IMR-90 (cell line): ENCODE measurements at regions not wholly inside any gene's neighbourhood (a gene's known extent, or its start where the extent isn't known, plus 50 kb on each side); places are given as distances from the start of the nearest gene placed in this dataset.

Experiments used
- ATAC-seq: fragments of 200-7000 bp; cut with Tn5 transposase; 2 replicates; pipeline ENCODE4 v1.9.1; 2020; ENCODE audit warnings: low read depth, mild to moderate bottlenecking, moderate library complexity
- BruUV-seq: library from RNA; stranded (reverse); fragments of 400-500 nt; replicated peaks from 2 replicates; lab custom pipeline; 2021; lab: Mats Ljungman, UMichigan
- CTCF ChIA-PET: fragments of 300-600 bp; formaldehyde crosslinking; extraction: SDS; loops from one replicate; lab custom pipeline; 2021; ENCODE audit warnings: antibody characterized with exemption; lab: Yijun Ruan, JAX
- POLR2A ChIA-PET: fragments of 300-600 bp; sonication (Branson Sonifier 250); formaldehyde crosslinking; loops from one replicate; lab custom pipeline; 2022; ENCODE audit warnings: antibody characterized with exemption; ENCODE audit not compliant: unreplicated experiment; lab: Charles Lee
- DNase-seq: peaks from one replicate; pipeline ENCODE4 v3.0.0; 2013
- H2AFZ ChIP-seq: replicated peaks from 2 replicates; pipeline ENCODE3; 2013; ENCODE audit warnings: low read length, mild to moderate bottlenecking; ENCODE audit not compliant: poor library complexity
- H2AK5ac ChIP-seq: 2 replicates; pipeline ENCODE4 v1.6.1; 2013; ENCODE audit warnings: low read depth, low read length, inconsistent platforms
- H2AK9ac ChIP-seq: replicated peaks from 2 replicates; pipeline ENCODE3; 2013; ENCODE audit warnings: mild to moderate bottlenecking, low read depth, low read length, moderate library complexity; ENCODE audit not compliant: poor library complexity
- H2BK120ac ChIP-seq: 2 replicates; pipeline ENCODE4 v1.6.1; 2013; ENCODE audit warnings: low read depth, low read length, inconsistent platforms
- H2BK15ac ChIP-seq: 3 replicates; pipeline ENCODE4 v1.6.1; 2013; ENCODE audit warnings: low read depth, low read length, inconsistent platforms
- H2BK20ac ChIP-seq: 2 replicates; pipeline ENCODE4 v1.6.1; 2013; ENCODE audit warnings: low read depth, mild to moderate bottlenecking, inconsistent platforms, low read length, moderate library complexity
- H2BK5ac ChIP-seq: 2 replicates; pipeline ENCODE4 v1.6.1; 2013; ENCODE audit warnings: mild to moderate bottlenecking, low read depth, low read length, inconsistent platforms; ENCODE audit not compliant: poor library complexity, severe bottlenecking
- H3K14ac ChIP-seq: replicated peaks from 2 replicates; pipeline ENCODE4 v1.6.1; 2013; ENCODE audit warnings: low read depth, low read length, inconsistent platforms
- H3K18ac ChIP-seq: 2 replicates; pipeline ENCODE4 v1.6.1; 2013; ENCODE audit warnings: low read depth, low read length, control low read depth
- H3K23ac ChIP-seq: 2 replicates; pipeline ENCODE4 v1.6.1; 2013; ENCODE audit warnings: low read depth, low read length, inconsistent platforms
- H3K27ac ChIP-seq: 2 replicates; pipeline ENCODE4 v1.5.1; 2013; ENCODE audit warnings: mild to moderate bottlenecking, control low read depth, low read length; ENCODE audit not compliant: insufficient read depth
- H3K27me3 ChIP-seq: 2 replicates; pipeline ENCODE4 v1.6.1; 2013; ENCODE audit warnings: low read length; ENCODE audit not compliant: control insufficient read depth, insufficient read depth
- H3K36me3 ChIP-seq: 2 replicates; pipeline ENCODE4 v1.6.1; 2013; ENCODE audit warnings: low read length, mixed read lengths; ENCODE audit not compliant: control insufficient read depth, insufficient read depth
- H3K4ac ChIP-seq: 2 replicates; pipeline ENCODE4 v1.6.1; 2013; ENCODE audit warnings: low read depth, low read length, inconsistent platforms
- H3K4me1 ChIP-seq: 2 replicates; pipeline ENCODE4 v1.6.1; 2013; ENCODE audit warnings: low read length, mixed read lengths; ENCODE audit not compliant: control insufficient read depth, insufficient read depth
- H3K4me2 ChIP-seq: 2 replicates; pipeline ENCODE4 v1.6.1; 2013; ENCODE audit warnings: low read depth, mild to moderate bottlenecking, control low read depth, low read length, moderate library complexity
- H3K4me3 ChIP-seq: 2 replicates; pipeline ENCODE4 v1.5.1; 2013; ENCODE audit warnings: low read depth, mild to moderate bottlenecking, control low read depth, low read length, moderate library complexity; ENCODE audit not compliant: insufficient read depth
- H3K56ac ChIP-seq: 2 replicates; pipeline ENCODE4 v1.6.1; 2013; ENCODE audit warnings: low read length, inconsistent platforms; ENCODE audit not compliant: insufficient read depth; ENCODE audit errors: extremely low read depth
- H3K79me1 ChIP-seq, 2 experiments: 2 replicates each; pipeline ENCODE4 v1.6.1; 2013; ENCODE audit warnings: low read length in 2 of 2, inconsistent platforms in 1 of 2, low read depth in 1 of 2
- H3K9ac ChIP-seq: 2 replicates; pipeline ENCODE4 v1.6.1; 2013; ENCODE audit warnings: low read depth, low read length, control low read depth
- H3K9me1 ChIP-seq: 2 replicates; pipeline ENCODE4 v1.6.1; 2013; ENCODE audit warnings: low read length, inconsistent platforms; ENCODE audit not compliant: insufficient read depth
- H3K9me3 ChIP-seq: 2 replicates; pipeline ENCODE4 v1.6.1; 2013; ENCODE audit warnings: low read length; ENCODE audit not compliant: control insufficient read depth, insufficient read depth
- H4K20me1 ChIP-seq: 2 replicates; pipeline ENCODE4 v1.6.1; 2013; ENCODE audit warnings: low read length, inconsistent platforms; ENCODE audit not compliant: insufficient read depth
- H4K5ac ChIP-seq: 2 replicates; pipeline ENCODE4 v1.6.1; 2013; ENCODE audit warnings: mild to moderate bottlenecking, low read depth, low read length, control low read depth
- H4K8ac ChIP-seq, 2 experiments: 2 replicates each; pipeline ENCODE4 v1.6.1; 2013; ENCODE audit warnings: low read depth in 2 of 2, low read length in 2 of 2, control low read depth in 1 of 2, inconsistent platforms in 1 of 2
- H4K91ac ChIP-seq: 2 replicates; pipeline ENCODE4 v1.6.1; 2013; ENCODE audit warnings: low read depth, low read length, inconsistent platforms; ENCODE audit not compliant: insufficient read depth
- CEBPB ChIP-seq: IDR thresholded peaks from 2 replicates; pipeline ENCODE4 v1.6.1; 2012; ENCODE audit warnings: low read depth, low read length, improper control_type of control experiment
- CHD1 ChIP-seq: IDR thresholded peaks from 2 replicates; pipeline ENCODE4 v1.6.1; 2012; ENCODE audit warnings: low read depth, low read length, improper control_type of control experiment
- FOS ChIP-seq: fragments of 150-350 bp; IDR thresholded peaks from 2 replicates; pipeline ENCODE4 v1.6.1; 2016; ENCODE audit warnings: low read depth, low read length
- MAFK ChIP-seq: IDR thresholded peaks from 2 replicates; pipeline ENCODE4 v1.6.1; 2012; ENCODE audit warnings: low read depth, low read length, improper control_type of control experiment
- MAZ ChIP-seq: IDR thresholded peaks from 2 replicates; pipeline ENCODE4 v1.6.1; 2012; ENCODE audit warnings: low read depth, mild to moderate bottlenecking, low read length, improper control_type of control experiment, moderate library complexity, borderline replicate concordance
- MXI1 ChIP-seq: IDR thresholded peaks from 2 replicates; pipeline ENCODE4 v1.6.1; 2012; ENCODE audit warnings: low read depth, mild to moderate bottlenecking, low read length, moderate library complexity, borderline replicate concordance
- POLR2A ChIP-seq: IDR thresholded peaks from 2 replicates; pipeline ENCODE4 v1.6.1; 2012; ENCODE audit warnings: mild to moderate bottlenecking, low read depth, low read length
- RAD21 ChIP-seq: IDR thresholded peaks from 2 replicates; pipeline ENCODE4 v1.6.1; 2012; ENCODE audit warnings: low read length, improper control_type of control experiment
- RCOR1 ChIP-seq: IDR thresholded peaks from 2 replicates; pipeline ENCODE4 v1.6.1; 2012; ENCODE audit warnings: mild to moderate bottlenecking, low read length, improper control_type of control experiment; ENCODE audit not compliant: insufficient replicate concordance
- RFX5 ChIP-seq: IDR thresholded peaks from 2 replicates; pipeline ENCODE4 v1.8.0; 2012; ENCODE audit warnings: low read depth, mild to moderate bottlenecking, low read length, moderate library complexity
- SMC3 ChIP-seq: fragments of 150-350 bp; IDR thresholded peaks from 2 replicates; pipeline ENCODE4 v1.6.1; 2016; ENCODE audit warnings: low read depth, mild to moderate bottlenecking, antibody characterized with exemption, low read length, moderate library complexity
- WGBS, 2 experiments: methylation state at CpG; one replicate each; pipeline versions ENCODE4 v1.1.5 to v1.1.7; 2013; ENCODE audit warnings: missing lambda C conversion rate in 2 of 2; ENCODE audit not compliant: insufficient read length in 1 of 2; ENCODE audit errors: extremely low coverage in 2 of 2; 5-methylcytosine and 5-hydroxymethylcytosine counted together
- dilution Hi-C: fragments of 300-500 bp; cut with HindIII; formaldehyde crosslinking; loops from one replicate; pipeline ENCODE4 v1.14.3; 2018; ENCODE audit warnings: low sequenced_read_pairs; ENCODE audit not compliant: unreplicated experiment
- in situ Hi-C: fragments of 300-500 bp; cut with MboI; formaldehyde crosslinking; loops from 3 replicates; pipeline ENCODE4 v1.14.3; 2019; ENCODE audit warnings: low sequenced_read_pairs, inconsistent platforms, mixed read lengths
- intact Hi-C: fragments of 100-400 bp; cut with micrococcal nuclease; formaldehyde crosslinking; loops from 2 replicates; pipeline ENCODE4 v1.10.0; 2022
- TF ChIP-seq, protein P1 (sequence below): fragments of 150-350 bp; IDR thresholded peaks from 2 replicates; pipeline ENCODE4 v1.6.1; 2017; ENCODE audit warnings: mild to moderate bottlenecking, antibody characterized with exemption, low read length, low read depth
- TF ChIP-seq, protein P2 (sequence below): fragments of 150-350 bp; IDR thresholded peaks from 2 replicates; pipeline ENCODE4 v1.6.1; 2016; ENCODE audit warnings: low read depth, mild to moderate bottlenecking, low read length, moderate library complexity, borderline replicate concordance
- TF ChIP-seq, protein P3 (sequence below): conservative IDR thresholded peaks from 2 replicates; pipeline ENCODE4 v1.5.1; 2012; ENCODE audit warnings: mild to moderate bottlenecking, low read depth, low read length, improper control_type of control experiment

GRCh38 chr7:17687361-17687760 lies 252.9 kb downstream of the SNX13 start:
- Histone ChIP-seq H2AK5ac (no peak overlapping the region), H4K5ac (no peak overlapping the region), H2BK15ac (no peak overlapping the region), H3K4me1 (peaks cover 3% of the 10 kb centered on the region), H3K14ac (no peak overlapping the region), H3K27ac (no peak overlapping the region), H2BK120ac (no peak overlapping the region), H3K18ac (no peak overlapping the region), H3K4ac (no peak overlapping the region), H3K9me1 (no peaks in the 10 kb centered on the region), H2AFZ (no peak overlapping the region), H2AK9ac (no peak overlapping the region), H2BK5ac (no peak overlapping the region), H3K79me1 (no peaks in the 10 kb centered on the region), H3K27me3 (no peaks in the 10 kb centered on the region), H3K56ac (no peak overlapping the region), H3K9ac (no peak overlapping the region), H3K4me2 (no peak overlapping the region), H3K23ac (no peak overlapping the region), H4K91ac (no peak overlapping the region), H3K9me3 (no peaks in the 10 kb centered on the region), H2BK20ac (no peak overlapping the region), H4K8ac (no peak overlapping the region), H3K36me3 (no peaks in the 10 kb centered on the region), H4K20me1 (no peaks in the 10 kb centered on the region), H3K4me3 (no peak overlapping the region)
- no peak for TF ChIP-seq MAFK
- no peak for TF ChIP-seq CEBPB
- TF ChIP-seq POLR2A, result no peak
- TF ChIP-seq SMC3, result no peak
- TF ChIP-seq, protein P1, sequence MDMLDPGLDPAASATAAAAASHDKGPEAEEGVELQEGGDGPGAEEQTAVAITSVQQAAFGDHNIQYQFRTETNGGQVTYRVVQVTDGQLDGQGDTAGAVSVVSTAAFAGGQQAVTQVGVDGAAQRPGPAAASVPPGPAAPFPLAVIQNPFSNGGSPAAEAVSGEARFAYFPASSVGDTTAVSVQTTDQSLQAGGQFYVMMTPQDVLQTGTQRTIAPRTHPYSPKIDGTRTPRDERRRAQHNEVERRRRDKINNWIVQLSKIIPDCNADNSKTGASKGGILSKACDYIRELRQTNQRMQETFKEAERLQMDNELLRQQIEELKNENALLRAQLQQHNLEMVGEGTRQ, result no peak
- TF ChIP-seq RAD21, result no peak
- TF ChIP-seq FOS, result no peak
- TF ChIP-seq MXI1, result no peak
- TF ChIP-seq MAZ, result no peak
- TF ChIP-seq, protein P2, sequence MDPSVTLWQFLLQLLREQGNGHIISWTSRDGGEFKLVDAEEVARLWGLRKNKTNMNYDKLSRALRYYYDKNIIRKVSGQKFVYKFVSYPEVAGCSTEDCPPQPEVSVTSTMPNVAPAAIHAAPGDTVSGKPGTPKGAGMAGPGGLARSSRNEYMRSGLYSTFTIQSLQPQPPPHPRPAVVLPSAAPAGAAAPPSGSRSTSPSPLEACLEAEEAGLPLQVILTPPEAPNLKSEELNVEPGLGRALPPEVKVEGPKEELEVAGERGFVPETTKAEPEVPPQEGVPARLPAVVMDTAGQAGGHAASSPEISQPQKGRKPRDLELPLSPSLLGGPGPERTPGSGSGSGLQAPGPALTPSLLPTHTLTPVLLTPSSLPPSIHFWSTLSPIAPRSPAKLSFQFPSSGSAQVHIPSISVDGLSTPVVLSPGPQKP, result no peak
- TF ChIP-seq RCOR1, result no peak
- no peak for TF ChIP-seq RFX5
- TF ChIP-seq, protein P3, sequence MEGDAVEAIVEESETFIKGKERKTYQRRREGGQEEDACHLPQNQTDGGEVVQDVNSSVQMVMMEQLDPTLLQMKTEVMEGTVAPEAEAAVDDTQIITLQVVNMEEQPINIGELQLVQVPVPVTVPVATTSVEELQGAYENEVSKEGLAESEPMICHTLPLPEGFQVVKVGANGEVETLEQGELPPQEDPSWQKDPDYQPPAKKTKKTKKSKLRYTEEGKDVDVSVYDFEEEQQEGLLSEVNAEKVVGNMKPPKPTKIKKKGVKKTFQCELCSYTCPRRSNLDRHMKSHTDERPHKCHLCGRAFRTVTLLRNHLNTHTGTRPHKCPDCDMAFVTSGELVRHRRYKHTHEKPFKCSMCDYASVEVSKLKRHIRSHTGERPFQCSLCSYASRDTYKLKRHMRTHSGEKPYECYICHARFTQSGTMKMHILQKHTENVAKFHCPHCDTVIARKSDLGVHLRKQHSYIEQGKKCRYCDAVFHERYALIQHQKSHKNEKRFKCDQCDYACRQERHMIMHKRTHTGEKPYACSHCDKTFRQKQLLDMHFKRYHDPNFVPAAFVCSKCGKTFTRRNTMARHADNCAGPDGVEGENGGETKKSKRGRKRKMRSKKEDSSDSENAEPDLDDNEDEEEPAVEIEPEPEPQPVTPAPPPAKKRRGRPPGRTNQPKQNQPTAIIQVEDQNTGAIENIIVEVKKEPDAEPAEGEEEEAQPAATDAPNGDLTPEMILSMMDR, result no peak
- no peak for TF ChIP-seq CHD1
- POLR2A ChIA-PET, result no interaction called here
- ATAC-seq (no peak), DNase-seq (no peak)
- CTCF ChIA-PET, result no interaction called here
- no TSS peak for BruUV-seq
- in situ Hi-C loops, result loop anchor here (10.0 to 25.0 kb wide), 2 partner anchors 647 to 875 kb away; no protein-coding TSS in a partner anchor
- no CpG with 5 or more reads among the region's 2 CpGs for WGBS, 2 experiments
- dilution Hi-C loops, result no loop called here
- intact Hi-C loops, result loop anchor here (10.0 kb wide), 1 partner anchor 887 kb away; no protein-coding TSS in a partner anchor
